A549 (cell line): ENCODE measurements at regions not wholly inside any gene's neighbourhood (a gene's known extent, or its start where the extent isn't known, plus 50 kb on each side); places are given as distances from the start of the nearest gene placed in this dataset.

Source experiments
- ATAC-seq, 2 experiments: fragments of 200-7000 bp in 1 of 2; fragments of >200 bp in 1 of 2; cut with Nextera tagmentation in 1 of 2; cut with Tn5 transposase in 1 of 2; 3 replicates each; pipeline versions ENCODE4 v1.8.0 to v1.9.1; 2018 to 2020; ENCODE audit warnings: mild to moderate bottlenecking in 1 of 2, moderate library complexity in 1 of 2
- CTCF ChIA-PET: fragments of 300-600 bp; sonication (Branson Sonifier 250); formaldehyde crosslinking; extraction: SDS; loops from one replicate; lab custom pipeline; 2021; ENCODE audit warnings: antibody characterized with exemption, inconsistent platforms; lab: Yijun Ruan, JAX
- POLR2A ChIA-PET: fragments of 350-600 bp; formaldehyde crosslinking; extraction: SDS; loops from one replicate; lab custom pipeline; 2021; ENCODE audit warnings: antibody characterized with exemption, inconsistent platforms; lab: Yijun Ruan, JAX
- DNase-seq, 2 experiments: peaks; one replicate each; pipeline versions ENCODE4 v3.0.0 to v3.0.0-alpha.2; 2011 to 2016; ENCODE audit warnings: low read depth in 1 of 2, low spot score in 1 of 2
- FAIRE-seq: peaks from 2 replicates; lab custom pipeline; 2011; peaks lifted over from hg19 to GRCh38; lab: Jason Lieb, UNC
- H3K27ac ChIP-seq, 2 experiments: fragments of >200 bp; sonication (Bioruptor Twin); formaldehyde crosslinking; 3 replicates each; pipeline ENCODE4 v1.5.1; 2016 to 2017
- H3K4me1 ChIP-seq: fragments of >200 bp; sonication (Bioruptor Twin); formaldehyde crosslinking; 3 replicates; pipeline ENCODE4 v1.6.1; 2016
- H3K4me2 ChIP-seq: fragments of >200 bp; sonication (Bioruptor Twin); formaldehyde crosslinking; 3 replicates; pipeline ENCODE4 v1.6.1; 2016
- H3K4me3 ChIP-seq: fragments of >200 bp; sonication (Bioruptor Twin); formaldehyde crosslinking; 3 replicates; pipeline ENCODE4 v1.5.1; 2016
- H3K9me3 ChIP-seq: fragments of >200 bp; sonication (Bioruptor Twin); formaldehyde crosslinking; 3 replicates; pipeline ENCODE4 v1.6.1; 2016
- ATOH8 ChIP-seq: fragments of 250-450 bp; sonication (Bioruptor Pico); IDR thresholded peaks from 2 replicates; pipeline ENCODE4 v1.5.0; 2020; ENCODE audit warnings: low read depth, mild to moderate bottlenecking, moderate library complexity
- CEBPB ChIP-seq, 2 experiments: fragments of >200 bp in 1 of 2; sonication (Bioruptor Twin) in 1 of 2; formaldehyde crosslinking in 1 of 2; IDR thresholded peaks; 2 replicates each; pipeline ENCODE4 v1.6.1; 2012 to 2016
- ELK1 ChIP-seq: fragments of 150-350 bp; IDR thresholded peaks from 2 replicates; pipeline ENCODE4 v1.6.1; 2014; ENCODE audit warnings: low read depth, mild to moderate bottlenecking, low read length
- ESRRA ChIP-seq: fragments of 150-350 bp; IDR thresholded peaks from 2 replicates; pipeline ENCODE4 v1.6.1; 2014; ENCODE audit warnings: mild to moderate bottlenecking, low read length, borderline replicate concordance
- FOSL2 ChIP-seq, 2 experiments: fragments of 450-650 bp in 1 of 2; fragments of >200 bp in 1 of 2; sonication (Bioruptor Twin) in 1 of 2; formaldehyde crosslinking; IDR thresholded peaks; 2 replicates each; pipeline versions ENCODE4 v1.5.0 to v1.6.1; 2016 to 2020; ENCODE audit warnings: mild to moderate bottlenecking in 1 of 2, moderate library complexity in 1 of 2
- HMGXB4 ChIP-seq: fragments of 250-450 bp; sonication (Bioruptor Pico); IDR thresholded peaks from 2 replicates; pipeline ENCODE4 v1.5.0; 2021; ENCODE audit warnings: mild to moderate bottlenecking, moderate library complexity, borderline replicate concordance
- HOXA7 ChIP-seq: fragments of 250-450 bp; sonication (Bioruptor Pico); IDR thresholded peaks from 2 replicates; pipeline ENCODE4 v1.5.0; 2020; ENCODE audit warnings: mild to moderate bottlenecking, moderate library complexity
- JUNB ChIP-seq: fragments of >200 bp; sonication (Bioruptor Twin); formaldehyde crosslinking; IDR thresholded peaks from 2 replicates; pipeline ENCODE4 v1.6.1; 2016
- MAFK ChIP-seq: fragments of 450-650 bp; IDR thresholded peaks from 2 replicates; pipeline ENCODE4 v1.6.1; 2014; ENCODE audit not compliant: partially characterized antibody
- MAX ChIP-seq: IDR thresholded peaks from 2 replicates; pipeline ENCODE4 v1.6.1; 2012
- MAZ ChIP-seq: fragments of 150-350 bp; IDR thresholded peaks from 2 replicates; pipeline ENCODE4 v1.6.1; 2014; ENCODE audit warnings: antibody characterized with exemption, low read depth, low read length, borderline replicate concordance
- MYC ChIP-seq: IDR thresholded peaks from 2 replicates; pipeline ENCODE4 v1.6.1; 2012; ENCODE audit warnings: mild to moderate bottlenecking, inconsistent platforms, low read length, improper control_type of control experiment, borderline replicate concordance
- POLR2AphosphoS2 ChIP-seq: conservative IDR thresholded peaks from 2 replicates; pipeline ENCODE4 v1.6.1; 2012; ENCODE audit warnings: low read length, improper control_type of control experiment, inconsistent platforms
- RAD21 ChIP-seq, 2 experiments: fragments of >200 bp in 1 of 2; sonication (Bioruptor Twin) in 1 of 2; formaldehyde crosslinking in 1 of 2; IDR thresholded peaks in 1 of 2; conservative IDR thresholded peaks in 1 of 2; 2 replicates in 1 of 2; 3 replicates in 1 of 2; pipeline ENCODE4 v1.6.1; 2012 to 2018; ENCODE audit warnings: inconsistent platforms in 1 of 2
- RCOR1 ChIP-seq: fragments of 150-350 bp; IDR thresholded peaks from 2 replicates; pipeline ENCODE4 v1.6.1; 2014; ENCODE audit warnings: antibody characterized with exemption, low read length, low read depth
- RFX5 ChIP-seq: fragments of 450-650 bp; IDR thresholded peaks from 2 replicates; pipeline ENCODE4 v1.7.1; 2014; ENCODE audit warnings: antibody characterized with exemption, mild to moderate bottlenecking, moderate library complexity
- ZFP36 ChIP-seq: fragments of 450-650 bp; IDR thresholded peaks from 2 replicates; pipeline ENCODE4 v1.6.1; 2014; ENCODE audit warnings: borderline replicate concordance; ENCODE audit not compliant: partially characterized antibody
- WGBS: methylation state at CpG from one replicate; pipeline ENCODE4 v1.1.6; 2017; ENCODE audit errors: missing lambda C conversion rate; 5-methylcytosine and 5-hydroxymethylcytosine counted together

DNA sequence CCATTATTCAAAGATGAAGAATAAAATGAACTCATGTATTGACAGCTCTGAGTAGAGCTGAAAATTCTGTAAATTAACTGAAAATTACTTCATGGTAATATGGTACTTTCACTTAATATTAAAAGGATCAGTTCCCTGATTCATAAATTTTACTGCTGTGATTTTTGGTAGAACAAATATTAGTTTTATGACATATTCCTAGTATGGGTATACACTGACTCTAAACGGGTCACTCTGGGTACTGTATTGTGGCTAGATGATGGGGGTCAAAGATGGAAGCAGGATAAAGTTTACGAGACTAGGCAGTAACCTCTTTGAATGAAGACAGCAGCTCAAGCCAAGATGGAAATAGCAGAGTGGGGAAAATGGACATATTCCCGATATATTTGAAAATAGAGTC lies 135.5 kb downstream of the NUAK1 start:
- DNase-seq, result no peak
- H3K9me3 ChIP-seq, result peaks cover 8% of the 10 kb centered on the region; the same call in 2 of the 3 replicates
- WGBS, result 61% methylated on average over 3 of the region's 3 CpGs
- no peak overlapping the region for H3K4me2 ChIP-seq
- ChIA-PET POLR2A (no interaction called here), CTCF (interaction anchor here (1.5 kb wide), 1 partner anchor 13 kb away, joined by 3 read pairs; no protein-coding TSS in a partner anchor)
- H3K4me1 ChIP-seq, result no peaks in the 10 kb centered on the region; the same call in 2 of the 3 replicates
- H3K4me3 ChIP-seq, result no peak overlapping the region
- H3K27ac ChIP-seq, result no peak overlapping the region
- no peak for ATAC-seq
- TF ChIP-seq ATOH8 (CRISPR knock-in tag) (no peak), RFX5 (no peak), HMGXB4 (CRISPR knock-in tag) (no peak)
- no peak for FAIRE-seq

DNA sequence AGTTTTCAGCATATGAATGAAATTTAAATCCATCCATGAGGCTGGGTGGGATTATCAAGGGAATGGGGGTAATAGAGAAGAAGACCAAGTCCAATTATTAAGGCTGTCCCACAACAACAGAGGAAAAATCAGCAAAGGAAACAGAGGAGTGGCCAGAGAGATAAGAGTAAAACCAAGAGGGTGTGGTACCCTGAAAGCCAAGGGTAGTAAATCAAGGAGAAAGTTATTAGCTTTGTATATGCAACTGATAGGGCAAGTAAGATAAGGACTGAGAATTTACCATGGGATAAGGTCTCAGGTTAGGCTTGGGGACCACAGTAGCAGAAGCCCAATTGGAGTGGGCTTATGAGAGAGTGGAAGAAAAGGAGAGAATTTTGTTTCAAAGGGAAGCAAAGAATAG lies 134.5 kb downstream of the NUAK1 start:
- TF ChIP-seq RCOR1 (no peak), HOXA7 (CRISPR knock-in tag) (no peak), MYC (no peak), JUNB (no peak), MAFK (no peak), CEBPB (IDR thresholded peaks at IDR 0.05) (no peak), FOSL2 (IDR thresholded peaks at IDR 0.05) (no peak), FOSL2 (CRISPR knock-in tag; IDR thresholded peaks at IDR 0.05) (no peak), MAX (no peak), ZFP36 (no peak), RFX5 (no peak), POLR2AphosphoS2 (no peak)

GRCh38 chr12:106006382-106006781 lies 132.4 kb downstream of the NUAK1 start:
- 78% methylated on average over 4 of the region's 4 CpGs for WGBS
- FAIRE-seq (no peak), DNase-seq (no peak), ATAC-seq (no peak)
- POLR2A ChIA-PET, result no interaction called here
- H3K4me1 ChIP-seq, result no peaks in the 10 kb centered on the region
- no peak overlapping the region for H3K4me2 ChIP-seq
- H3K27ac ChIP-seq, result no peak overlapping the region
- TF ChIP-seq RFX5 (no peak), RCOR1 (no peak), RAD21 (conservative IDR thresholded peaks at IDR 0.05 in 1 of 2, IDR thresholded peaks at IDR 0.05 in 1 of 2) (no peak), MAZ (no peak), ELK1 (no peak), ESRRA (no peak)
- CTCF ChIA-PET, result interaction anchor here (1.1 kb wide), 1 partner anchor 130 kb away, joined by 3 read pairs; no protein-coding TSS in a partner anchor
- peaks cover 8% of the 10 kb centered on the region; the same call in 2 of the 3 replicates for H3K9me3 ChIP-seq
- no peak overlapping the region for H3K4me3 ChIP-seq

More for the DNA sequence above, 134.5 kb downstream of the NUAK1 start:
- no peak for FAIRE-seq
- no peak overlapping the region for H3K4me2 ChIP-seq
- CTCF ChIA-PET, result interaction anchor here (1.5 kb wide), 1 partner anchor 12 kb away, joined by 3 read pairs; no protein-coding TSS in a partner anchor
- ATAC-seq, result no peak
- peaks cover 8% of the 10 kb centered on the region; the same call in 2 of the 3 replicates for H3K9me3 ChIP-seq
- no peaks in the 10 kb centered on the region; the same call in 2 of the 3 replicates for H3K4me1 ChIP-seq
- no peak overlapping the region for H3K4me3 ChIP-seq
- no peak for DNase-seq
- POLR2A ChIA-PET, result no interaction called here
- H3K27ac ChIP-seq, result no peak overlapping the region
